CD4-positive, alpha-beta T cell treated with Interleukin-10 for 1 hour (primary cell): ENCODE measurements at regions not wholly inside any gene's neighbourhood (a gene's known extent, or its start where the extent isn't known, plus 50 kb on each side); places are given as distances from the start of the nearest gene placed in this dataset.
"Not testable (repeated sequence)": the region's sequence is repeated elsewhere in the genome, so short reads cannot be mapped to it uniquely, and the experiment has no call there.

Experiments used
- DNase-seq: peaks from one replicate; pipeline ENCODE4 v3.0.0-alpha.2; 2020

DNA sequence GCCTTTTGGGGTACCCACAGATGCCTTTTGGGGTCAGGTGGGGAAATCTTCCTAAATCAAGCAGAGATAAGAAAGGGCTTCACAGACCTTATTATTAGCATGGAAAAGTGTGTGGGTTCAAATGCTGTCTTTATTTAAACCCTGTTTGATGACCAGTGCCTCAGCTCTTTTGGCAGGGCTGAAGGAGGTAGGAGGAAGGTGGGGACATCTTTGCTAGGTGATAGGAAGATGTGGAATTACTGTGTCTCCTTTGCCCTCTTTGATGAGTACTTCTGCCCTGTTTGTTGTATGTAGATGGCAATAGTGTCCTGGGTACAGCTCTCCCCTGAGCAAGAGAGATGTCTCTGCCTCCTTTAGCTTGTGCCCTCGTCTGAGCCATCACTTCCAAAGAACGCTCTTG, 333.3 kb upstream of the ROPN1 start:
- DNase-seq, result no peak

DNA sequence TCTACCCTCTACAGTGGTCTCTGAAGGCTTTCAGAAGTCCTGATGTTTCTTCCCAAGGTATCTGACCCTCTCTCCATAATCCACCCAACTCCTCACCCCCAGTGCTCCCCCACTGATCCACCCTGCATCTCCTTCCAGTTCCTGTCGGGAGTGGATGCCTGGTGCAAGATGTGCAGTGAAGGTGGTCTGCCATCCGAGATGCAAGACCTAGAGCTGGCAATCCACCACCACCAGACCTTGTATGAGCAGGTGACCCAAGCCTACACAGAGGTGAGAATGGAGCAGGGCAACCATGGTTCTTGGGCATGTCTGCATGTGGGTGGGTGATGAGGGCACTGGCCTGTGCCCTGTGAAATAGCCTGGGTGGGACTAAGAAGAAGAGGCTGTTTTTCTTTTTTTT, 337.8 kb upstream of the ROPN1 start:
- DNase-seq, result no peak

GRCh38 chr3:124333931-124334640, 342.2 kb upstream of the ROPN1 start:
- no peak for DNase-seq

GRCh38 chr3:124336067-124336656, 344.2 kb upstream of the ROPN1 start:
- DNase-seq, result no peak

GRCh38 chr3:124345845-124346244, 353.9 kb upstream of the ROPN1 start:
- DNase-seq, result no peak

DNA sequence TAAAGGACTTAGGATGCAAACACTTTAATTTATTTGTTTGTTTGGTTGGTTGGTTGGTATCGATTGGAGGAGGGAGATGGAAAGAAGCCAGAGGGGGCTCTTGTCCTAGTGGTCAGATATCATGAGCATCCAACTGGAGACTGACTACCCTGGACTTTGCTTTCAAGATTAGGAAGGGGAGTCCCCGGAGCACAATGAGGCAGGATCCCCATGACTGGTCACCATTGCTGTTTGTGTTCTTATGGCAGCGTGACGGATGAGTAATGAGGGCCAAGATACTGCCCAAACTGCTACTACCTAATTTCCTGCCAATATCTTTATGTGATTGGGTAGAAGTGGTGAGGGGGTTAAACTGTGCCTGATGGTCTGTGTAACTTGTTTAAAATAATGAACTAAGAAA, 354.6 kb upstream of the ROPN1 start:
- DNase-seq, result no peak

GRCh38 chr3:124347418-124347817, 355.5 kb upstream of the ROPN1 start:
- DNase-seq, result no peak

DNA sequence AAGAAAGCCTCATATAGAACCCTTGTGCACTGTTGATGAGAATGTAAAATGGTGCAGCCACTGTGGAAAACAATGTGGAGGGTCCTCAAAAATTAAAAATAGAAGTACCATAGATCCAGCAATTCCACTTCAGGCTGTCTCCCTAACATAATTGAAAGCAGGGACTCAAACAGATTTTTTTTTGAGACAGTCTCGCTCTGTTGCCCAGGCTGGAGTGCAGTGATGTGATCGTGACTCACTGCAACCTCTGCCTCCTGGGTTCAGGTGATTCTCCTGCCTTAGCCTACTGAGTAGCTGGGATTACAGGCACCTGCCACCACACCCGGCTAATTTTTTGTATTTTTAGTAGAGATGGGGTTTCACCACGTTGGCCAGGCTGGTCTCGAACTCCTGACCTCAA, 356.6 kb upstream of the ROPN1 start:
- not testable (repeated sequence) for DNase-seq

DNA sequence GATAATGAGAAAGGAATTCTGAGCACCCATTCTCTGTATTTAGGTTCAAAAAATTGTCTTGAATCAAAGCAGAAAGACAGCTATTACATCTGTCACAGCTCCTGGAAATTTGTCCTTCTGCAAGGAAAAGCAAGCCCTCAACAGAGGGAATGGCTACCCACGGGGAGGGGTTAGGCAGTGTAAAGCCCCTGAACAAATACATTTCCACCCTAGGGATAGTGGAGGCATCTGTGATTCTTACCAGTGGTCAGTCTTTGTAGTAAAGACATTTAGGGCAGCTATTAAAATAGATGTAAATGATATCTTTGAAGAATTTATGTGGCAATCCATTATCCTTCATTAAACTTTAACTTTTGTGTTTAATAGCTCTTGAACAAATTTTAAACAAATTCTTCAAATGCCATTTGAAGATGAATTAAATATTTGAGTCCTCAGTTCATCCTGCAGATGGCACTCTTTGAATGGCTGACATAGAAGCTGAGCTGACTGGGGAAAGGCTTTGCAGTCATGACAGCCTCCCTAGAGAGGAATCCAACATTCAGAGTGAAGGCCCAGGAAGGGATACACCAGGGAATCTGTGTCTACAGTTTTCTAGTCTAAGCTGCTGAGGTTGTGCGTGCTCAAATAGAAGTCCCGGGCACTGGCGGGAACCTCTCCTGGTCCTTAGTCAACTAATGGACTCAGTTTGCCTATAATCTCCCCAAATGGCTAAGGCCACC, 359.7 kb upstream of the ROPN1 start:
- peak; percentile 2 for DNase-seq

- no peak for DNase-seq
These were observed 360.2 kb upstream of the ROPN1 start for GRCh38 chr3:124352149-124352539.

GRCh38 chr3:124353691-124354090, 361.8 kb upstream of the ROPN1 start:
- DNase-seq, result no peak

- no peak for DNase-seq
These were observed 362.2 kb upstream of the ROPN1 start for GRCh38 chr3:124354150-124354549.

- DNase-seq, result no peak
These were observed 366.2 kb upstream of the ROPN1 start for GRCh38 chr3:124358156-124358555.

GRCh38 chr3:124360155-124360554, 368.2 kb upstream of the ROPN1 start:
- no peak for DNase-seq

- no peak for DNase-seq
These were observed 368.6 kb upstream of the ROPN1 start for GRCh38 chr3:124360563-124360962.

DNA sequence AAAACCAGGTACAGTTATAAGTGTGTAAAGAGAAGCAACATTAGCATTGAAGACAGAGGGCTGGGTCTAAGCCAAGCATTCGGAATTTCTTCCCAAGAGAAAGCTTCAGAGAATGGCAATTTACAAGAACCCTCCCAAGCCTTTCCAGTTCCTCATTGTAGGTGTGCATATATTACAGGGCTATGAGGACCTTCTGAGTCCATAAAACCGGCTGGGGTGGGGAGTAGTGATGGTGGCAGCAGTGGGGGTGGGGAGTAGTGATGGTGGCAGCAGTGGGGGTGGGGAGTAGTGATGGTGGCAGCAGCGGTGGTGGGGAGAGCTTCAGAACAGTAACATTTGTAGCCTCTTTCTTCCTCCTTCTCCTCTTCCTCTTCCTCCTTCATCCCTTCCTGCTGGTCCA, 368.7 kb upstream of the UMPS start:
- DNase-seq, result no peak

GRCh38 chr3:124362455-124362854, 367.8 kb upstream of the UMPS start:
- no peak for DNase-seq

DNA sequence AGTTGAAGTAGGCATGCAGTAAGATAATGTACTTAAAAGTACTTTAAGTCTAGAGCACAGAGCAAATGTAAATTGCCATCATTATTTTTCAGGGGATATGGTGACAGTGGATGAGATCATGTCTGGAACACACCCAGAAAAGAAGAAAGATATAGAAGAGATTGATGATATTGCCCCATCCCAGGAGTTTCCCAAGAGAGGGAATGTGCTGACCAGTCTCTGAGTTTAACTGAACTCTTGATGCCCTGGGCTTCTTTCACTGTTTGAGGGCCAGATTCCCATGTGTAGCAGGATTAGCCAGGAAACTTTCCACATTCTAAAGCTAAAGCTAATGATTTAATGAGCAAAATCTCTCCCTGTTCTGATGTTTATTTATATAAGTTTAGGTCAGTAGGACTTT, 366.8 kb upstream of the UMPS start:
- no peak for DNase-seq

DNA sequence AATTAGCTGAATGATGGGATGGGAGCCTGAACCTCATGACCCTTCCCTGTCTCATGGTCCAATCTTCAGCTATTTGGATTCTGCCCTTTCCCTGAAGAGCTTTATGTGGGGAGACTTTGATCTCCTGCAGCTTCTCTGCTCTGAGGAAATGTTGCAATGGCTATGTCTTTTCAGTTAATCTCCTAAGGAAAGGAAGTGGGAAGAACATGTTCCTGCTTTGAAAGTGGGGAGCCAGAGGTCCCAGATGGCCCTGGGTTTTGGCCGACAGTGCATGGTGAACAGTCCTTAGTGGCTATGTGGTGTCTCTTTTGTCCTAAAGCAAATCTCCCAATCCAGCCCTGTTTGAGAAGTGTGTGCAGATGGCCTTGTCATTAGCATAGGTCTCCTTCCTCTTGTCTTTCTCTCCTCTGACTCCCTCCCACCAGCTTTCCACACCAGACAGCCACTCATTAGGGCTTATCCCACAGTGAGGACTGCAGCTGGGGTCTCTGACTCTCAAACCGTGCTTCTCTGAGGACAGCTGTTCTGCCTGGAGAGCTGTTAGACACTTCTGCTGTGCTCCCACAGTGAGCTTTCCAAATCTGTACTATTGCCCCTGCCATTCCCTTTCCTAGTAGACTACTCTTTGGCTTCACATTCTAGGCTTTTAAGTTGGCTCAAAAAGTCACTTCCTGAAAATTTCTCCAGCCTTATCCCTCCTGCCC, 365.8 kb upstream of the UMPS start:
- DNase-seq, result no peak

DNA sequence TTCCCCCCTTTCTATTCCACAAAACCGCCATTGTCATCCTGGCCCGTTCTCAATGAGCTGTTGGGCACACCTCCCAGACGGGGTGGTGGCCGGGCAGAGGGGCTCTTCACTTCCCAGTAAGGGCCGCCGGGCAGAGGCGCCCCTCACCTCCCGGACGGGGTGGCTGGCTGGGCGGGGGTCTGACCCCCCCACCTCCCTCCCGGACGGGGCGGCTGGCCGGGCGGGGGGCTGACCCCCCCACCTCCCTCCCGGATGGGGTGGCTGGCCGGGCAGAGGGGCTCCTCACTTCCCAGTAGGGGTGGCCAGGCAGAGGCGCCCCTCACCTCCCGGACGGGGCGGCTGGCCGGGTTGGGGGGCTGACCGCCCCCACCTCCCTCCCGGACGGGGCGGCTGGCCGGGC, 363.6 kb upstream of the UMPS start:
- DNase-seq, result not testable (repeated sequence)

- no peak for DNase-seq
These were observed 357.5 kb upstream of the UMPS start for GRCh38 chr3:124372775-124373174.

DNA sequence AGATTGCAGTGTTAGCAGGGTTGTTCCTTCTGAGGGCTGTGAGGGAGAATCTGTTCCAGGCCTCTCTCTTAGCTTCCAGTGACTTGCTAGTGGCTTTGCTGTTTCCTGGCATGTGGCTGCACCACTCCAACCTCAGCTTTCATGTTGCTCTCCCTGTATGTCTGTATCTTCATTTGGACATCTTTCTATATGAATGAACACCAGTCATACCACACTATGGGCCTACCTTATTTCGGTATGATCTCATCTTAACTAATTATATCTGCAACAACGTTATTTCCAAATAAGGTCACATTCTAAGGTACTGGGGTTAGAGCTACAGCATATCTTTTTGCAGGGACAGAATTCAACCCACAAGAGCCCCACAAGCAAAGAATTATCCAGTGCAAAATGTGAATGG, 356.7 kb upstream of the UMPS start:
- DNase-seq, result no peak

DNA sequence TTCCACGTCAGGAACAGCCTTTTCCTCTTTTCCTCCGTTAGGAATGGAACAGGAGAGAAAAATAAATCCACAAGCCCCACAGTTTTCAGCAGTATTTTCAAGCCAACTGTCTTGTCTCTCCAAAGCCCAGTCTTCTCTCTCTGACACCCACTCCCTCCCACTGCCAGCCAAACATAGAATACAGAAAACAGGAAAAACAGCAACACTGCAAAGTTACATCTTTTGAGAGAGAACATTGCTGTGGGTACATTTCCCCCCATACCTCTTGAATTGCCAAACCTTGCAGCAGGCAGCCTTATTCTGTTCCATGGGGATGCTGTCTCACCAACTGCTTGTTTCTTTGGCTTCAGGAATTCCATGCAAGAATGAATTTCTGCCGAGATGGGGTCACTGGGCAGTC, 355.7 kb upstream of the UMPS start:
- no peak for DNase-seq
